ENCODE measurements at regions not wholly inside any gene's neighbourhood (a gene's known extent, or its start where the extent isn't known, plus 50 kb on each side); places are given as distances from the start of the nearest gene placed in this dataset.

DNA sequence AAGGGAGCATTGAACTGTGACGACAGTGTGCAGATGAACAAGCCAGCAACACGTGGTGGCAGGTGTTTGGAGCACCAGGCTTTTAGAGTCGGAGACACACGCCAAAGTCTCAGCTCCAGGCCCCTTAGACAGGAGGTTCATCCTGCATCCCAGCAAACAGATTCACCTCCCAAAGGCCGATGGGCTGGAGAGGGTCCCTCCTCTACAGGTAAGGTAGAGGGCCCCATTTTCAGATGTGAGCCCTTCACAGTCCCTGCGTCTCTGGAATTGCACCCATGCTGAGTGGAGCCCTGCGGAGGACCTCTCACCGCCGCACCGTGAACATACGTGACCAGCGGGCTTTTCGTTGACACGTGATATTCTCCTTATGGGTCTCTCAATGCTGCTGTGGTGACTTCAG lies 109.0 kb upstream of the B3GAT1 start:
- H3K4me3 ChIP-seq (ENCODE audit: low read depth in 1 of 5, low read length in 5 of 5) = no peak overlapping the region

DNA sequence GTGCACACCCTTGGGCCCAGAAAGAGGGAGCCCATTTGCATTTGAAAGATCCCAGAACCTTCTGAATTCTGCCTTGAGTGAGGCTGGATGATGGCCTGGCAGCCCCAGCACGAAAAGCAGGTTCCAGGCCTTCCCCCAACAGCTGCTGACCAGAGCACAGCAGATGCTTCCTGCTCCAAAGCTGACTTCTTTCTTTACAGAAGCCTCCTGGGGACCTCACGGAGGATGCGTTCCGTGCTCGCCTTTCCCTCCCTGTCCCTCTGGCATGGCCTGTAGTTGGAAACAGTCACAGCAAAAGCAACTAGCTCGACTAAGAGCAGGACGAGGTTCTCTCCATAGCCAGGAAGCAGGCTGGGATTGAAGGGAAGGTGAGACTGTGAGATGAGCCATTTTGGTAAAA lies 107.7 kb upstream of the B3GAT1 start:
- Histone ChIP-seq H3K27me3 (ENCODE audit: control insufficient read depth in 5 of 5, insufficient read depth in 4 of 5, low read length in 5 of 5) (peaks cover 17 to 31% (median 18%) of the 10 kb centered on the region in 5 donors), H3K4me1 (ENCODE audit: control insufficient read depth in 5 of 5, insufficient read depth in 5 of 5, low read length in 5 of 5) (no peaks in the 10 kb centered on the region), H3K9me3 (ENCODE audit: control insufficient read depth in 5 of 5, low read length in 5 of 5) (peaks cover 0 to 3% (median 0%) of the 10 kb centered on the region in 5 donors), H3K36me3 (ENCODE audit: control insufficient read depth in 5 of 5, insufficient read depth in 5 of 5, low read length in 5 of 5) (no peaks in the 10 kb centered on the region), H3K4me3 (ENCODE audit: low read depth in 1 of 5, low read length in 5 of 5) (no peak overlapping the region), H3K27ac (ENCODE audit: low read depth, low read length) (no peak overlapping the region), H3K9ac (ENCODE audit: low read length in 5 of 5) (no peak overlapping the region)

More for the DNA sequence above, 109.0 kb upstream of the B3GAT1 start:
- peaks cover 0 to 3% (median 0%) of the 10 kb centered on the region in 5 donors for H3K9me3 ChIP-seq (ENCODE audit: control insufficient read depth in 5 of 5, low read length in 5 of 5)
- no peak overlapping the region for H3K9ac ChIP-seq (ENCODE audit: low read length in 5 of 5)
- H3K27me3 ChIP-seq (ENCODE audit: control insufficient read depth in 5 of 5, insufficient read depth in 4 of 5, low read length in 5 of 5) = peaks cover 12 to 23% (median 15%) of the 10 kb centered on the region in 5 donors
- H3K36me3 ChIP-seq (ENCODE audit: control insufficient read depth in 5 of 5, insufficient read depth in 5 of 5, low read length in 5 of 5) = no peaks in the 10 kb centered on the region
- H3K4me1 ChIP-seq (ENCODE audit: control insufficient read depth in 5 of 5, insufficient read depth in 5 of 5, low read length in 5 of 5) = no peaks in the 10 kb centered on the region
- no peak overlapping the region for H3K27ac ChIP-seq (ENCODE audit: low read depth, low read length)

DNA sequence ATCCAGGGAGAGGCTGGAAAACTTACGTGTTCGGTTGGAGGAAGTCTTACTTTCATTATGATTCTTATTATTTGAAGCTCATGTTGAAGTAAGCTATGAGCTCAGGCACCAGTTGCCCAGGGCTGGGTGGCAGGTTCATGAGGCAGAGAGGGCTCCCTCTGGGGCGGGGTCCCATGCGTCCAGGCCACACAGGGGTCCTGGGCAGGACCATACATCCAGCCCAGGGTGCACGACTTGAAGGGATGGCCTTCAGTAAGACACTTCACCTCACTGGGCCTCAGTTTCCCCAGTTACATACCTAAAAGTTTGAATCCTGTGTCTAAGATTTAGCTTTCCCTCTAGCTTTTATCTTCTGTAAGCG lies 107.3 kb upstream of the B3GAT1 start:
- no peaks in the 10 kb centered on the region for H3K36me3 ChIP-seq (ENCODE audit: control insufficient read depth in 5 of 5, insufficient read depth in 5 of 5, low read length in 5 of 5)
- H3K27me3 ChIP-seq (ENCODE audit: control insufficient read depth in 5 of 5, insufficient read depth in 4 of 5, low read length in 5 of 5) = peaks cover 17 to 35% (median 20%) of the 10 kb centered on the region in 5 donors
- H3K9me3 ChIP-seq (ENCODE audit: control insufficient read depth in 5 of 5, low read length in 5 of 5) = peaks cover 0 to under 1% (median 0%) of the 10 kb centered on the region in 5 donors
- H3K27ac ChIP-seq (ENCODE audit: low read depth, low read length) = no peak overlapping the region
- no peak overlapping the region for H3K9ac ChIP-seq (ENCODE audit: low read length in 5 of 5)
- no peaks in the 10 kb centered on the region for H3K4me1 ChIP-seq (ENCODE audit: control insufficient read depth in 5 of 5, insufficient read depth in 5 of 5, low read length in 5 of 5)
- H3K4me3 ChIP-seq (ENCODE audit: low read depth in 1 of 5, low read length in 5 of 5) = no peak overlapping the region

DNA sequence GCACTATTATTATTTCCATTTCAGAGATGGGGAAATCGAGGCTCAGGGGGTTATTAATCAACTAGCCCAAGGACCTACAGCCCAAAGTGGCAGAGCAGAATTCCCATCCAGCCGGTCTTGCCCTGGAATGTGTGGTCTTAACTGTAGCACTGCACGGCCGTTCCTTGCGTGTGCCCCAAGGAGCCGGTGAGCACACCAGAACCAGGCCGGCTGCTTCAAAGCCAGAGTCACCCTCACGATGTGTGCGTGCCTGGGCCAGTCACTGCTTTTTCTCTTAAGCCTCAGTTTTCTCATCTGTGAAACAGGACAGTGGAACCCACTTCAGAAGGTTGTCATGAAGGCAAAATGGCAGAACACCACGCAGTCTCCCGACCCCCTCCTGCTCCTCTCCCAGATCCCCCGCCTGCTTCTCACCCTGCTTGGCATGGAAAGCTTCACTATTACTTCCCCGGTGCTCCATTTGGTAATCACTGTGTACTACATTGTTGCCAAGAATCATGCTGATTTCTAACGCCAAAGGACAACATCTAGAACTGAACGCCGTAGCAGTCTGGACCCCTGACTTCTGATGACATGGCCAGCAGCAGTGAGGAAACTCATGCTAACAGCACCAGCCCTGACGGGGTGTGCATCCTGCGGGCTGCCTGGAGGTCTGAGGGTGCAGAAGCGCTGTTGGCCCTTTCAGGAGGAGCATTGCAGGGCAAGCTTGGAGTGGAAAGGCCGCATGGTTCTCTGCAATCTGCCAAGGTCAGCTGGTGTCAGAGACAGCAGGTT lies 106.8 kb upstream of the B3GAT1 start:
- Histone ChIP-seq H3K36me3 (ENCODE audit: control insufficient read depth in 5 of 5, insufficient read depth in 5 of 5, low read length in 5 of 5) (no peaks in the 10 kb centered on the region), H3K9me3 (ENCODE audit: control insufficient read depth in 5 of 5, low read length in 5 of 5) (no peaks in the 10 kb centered on the region), H3K4me3 (ENCODE audit: low read depth in 1 of 5, low read length in 5 of 5) (no peak overlapping the region), H3K27ac (ENCODE audit: low read depth, low read length) (no peak overlapping the region), H3K4me1 (ENCODE audit: control insufficient read depth in 5 of 5, insufficient read depth in 5 of 5, low read length in 5 of 5) (no peaks in the 10 kb centered on the region), H3K27me3 (ENCODE audit: control insufficient read depth in 5 of 5, insufficient read depth in 4 of 5, low read length in 5 of 5) (peaks cover 17 to 38% (median 20%) of the 10 kb centered on the region in 5 donors), H3K9ac (ENCODE audit: low read length in 5 of 5) (no peak overlapping the region)

DNA sequence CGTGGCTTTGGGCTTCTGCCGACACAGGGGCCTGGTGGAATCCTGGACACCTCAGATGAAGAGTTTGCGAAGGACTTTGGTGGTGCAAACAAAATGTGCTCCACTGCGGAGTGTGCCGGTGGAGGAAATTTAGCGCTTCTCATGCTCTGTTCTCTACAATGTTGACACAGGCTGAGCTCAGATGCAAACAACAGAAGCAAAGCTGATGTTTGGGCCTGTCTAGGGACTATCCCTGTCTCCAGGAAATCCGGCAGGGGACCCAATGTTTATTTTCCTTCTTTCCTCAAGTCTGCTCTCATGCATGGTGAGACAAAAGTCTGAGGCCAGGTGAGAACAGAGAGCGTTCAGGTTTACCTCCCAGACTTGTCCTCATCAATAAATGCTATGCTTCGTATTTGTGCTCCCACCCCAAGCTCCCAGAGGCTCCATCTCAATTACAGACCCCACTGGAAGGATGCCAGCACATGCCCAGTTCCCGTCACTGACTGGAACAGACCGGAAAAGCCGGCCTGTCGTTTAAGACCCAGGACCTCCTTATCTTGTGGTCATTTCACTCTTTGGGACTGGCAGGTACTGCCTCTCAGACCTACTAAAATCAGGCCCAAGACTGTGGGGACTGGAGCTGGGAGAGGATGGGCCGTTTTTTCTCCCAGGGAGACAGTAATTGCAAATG lies 105.7 kb upstream of the B3GAT1 start:
- Histone ChIP-seq H3K4me3 (ENCODE audit: low read depth in 1 of 5, low read length in 5 of 5) (no peak overlapping the region), H3K36me3 (ENCODE audit: control insufficient read depth in 5 of 5, insufficient read depth in 5 of 5, low read length in 5 of 5) (no peaks in the 10 kb centered on the region), H3K4me1 (ENCODE audit: control insufficient read depth in 5 of 5, insufficient read depth in 5 of 5, low read length in 5 of 5) (no peaks in the 10 kb centered on the region), H3K9me3 (ENCODE audit: control insufficient read depth in 5 of 5, low read length in 5 of 5) (no peaks in the 10 kb centered on the region), H3K27ac (ENCODE audit: low read depth, low read length) (no peak overlapping the region), H3K9ac (ENCODE audit: low read length in 5 of 5) (no peak overlapping the region), H3K27me3 (ENCODE audit: control insufficient read depth in 5 of 5, insufficient read depth in 4 of 5, low read length in 5 of 5) (peaks cover 16 to 38% (median 18%) of the 10 kb centered on the region in 5 donors)

DNA sequence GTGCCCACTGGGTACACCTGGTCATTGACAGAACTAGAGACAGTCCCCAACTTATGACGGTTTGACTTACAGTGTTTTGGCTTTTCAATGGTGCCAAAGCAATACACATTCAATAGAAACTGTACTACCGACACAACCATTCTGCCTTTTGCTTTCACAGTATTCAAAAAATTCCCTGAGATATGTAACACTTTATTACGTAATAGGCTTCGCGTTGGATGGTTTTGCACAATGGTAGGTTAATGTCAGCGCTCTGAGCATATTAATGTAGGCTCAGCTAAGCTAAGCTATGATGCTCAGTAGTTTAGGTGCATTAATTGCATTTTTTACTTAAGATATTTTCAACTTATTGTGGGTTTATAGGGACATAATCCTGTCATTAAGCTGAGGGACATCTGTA lies 105.1 kb upstream of the B3GAT1 start:
- Histone ChIP-seq H3K27me3 (ENCODE audit: control insufficient read depth in 5 of 5, insufficient read depth in 4 of 5, low read length in 5 of 5) (peaks cover 10 to 38% (median 17%) of the 10 kb centered on the region in 5 donors), H3K27ac (ENCODE audit: low read depth, low read length) (no peak overlapping the region), H3K9ac (ENCODE audit: low read length in 5 of 5) (no peak overlapping the region), H3K36me3 (ENCODE audit: control insufficient read depth in 5 of 5, insufficient read depth in 5 of 5, low read length in 5 of 5) (no peaks in the 10 kb centered on the region), H3K9me3 (ENCODE audit: control insufficient read depth in 5 of 5, low read length in 5 of 5) (no peaks in the 10 kb centered on the region), H3K4me3 (ENCODE audit: low read depth in 1 of 5, low read length in 5 of 5) (no peak overlapping the region), H3K4me1 (ENCODE audit: control insufficient read depth in 5 of 5, insufficient read depth in 5 of 5, low read length in 5 of 5) (no peaks in the 10 kb centered on the region)

DNA sequence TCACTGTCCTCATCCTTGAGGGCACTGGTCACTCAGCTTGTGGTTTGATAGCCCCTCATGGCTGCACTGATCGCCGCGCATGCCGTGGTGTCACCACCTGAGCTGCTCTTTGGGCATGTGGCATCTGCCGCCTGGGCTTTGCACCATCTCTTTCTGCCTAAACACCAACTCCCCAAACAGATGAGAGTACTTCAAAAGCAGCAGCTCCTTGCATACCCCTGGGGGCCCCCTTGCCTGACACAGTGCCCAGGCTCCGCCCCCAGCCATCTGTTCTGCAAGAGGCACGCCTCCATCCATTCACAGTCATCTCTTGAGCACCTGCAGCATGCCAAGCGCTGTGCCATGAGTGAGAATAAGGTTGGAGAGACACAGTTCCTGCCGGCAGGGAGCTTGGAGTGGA lies 104.5 kb upstream of the B3GAT1 start:
- Histone ChIP-seq H3K4me3 (ENCODE audit: low read depth in 1 of 5, low read length in 5 of 5) (no peak overlapping the region), H3K27me3 (ENCODE audit: control insufficient read depth in 5 of 5, insufficient read depth in 4 of 5, low read length in 5 of 5) (peaks cover 5 to 32% (median 11%) of the 10 kb centered on the region in 5 donors), H3K9me3 (ENCODE audit: control insufficient read depth in 5 of 5, low read length in 5 of 5) (no peaks in the 10 kb centered on the region), H3K4me1 (ENCODE audit: control insufficient read depth in 5 of 5, insufficient read depth in 5 of 5, low read length in 5 of 5) (no peaks in the 10 kb centered on the region), H3K36me3 (ENCODE audit: control insufficient read depth in 5 of 5, insufficient read depth in 5 of 5, low read length in 5 of 5) (no peaks in the 10 kb centered on the region), H3K9ac (ENCODE audit: low read length in 5 of 5) (no peak overlapping the region), H3K27ac (ENCODE audit: low read depth, low read length) (no peak overlapping the region)

DNA sequence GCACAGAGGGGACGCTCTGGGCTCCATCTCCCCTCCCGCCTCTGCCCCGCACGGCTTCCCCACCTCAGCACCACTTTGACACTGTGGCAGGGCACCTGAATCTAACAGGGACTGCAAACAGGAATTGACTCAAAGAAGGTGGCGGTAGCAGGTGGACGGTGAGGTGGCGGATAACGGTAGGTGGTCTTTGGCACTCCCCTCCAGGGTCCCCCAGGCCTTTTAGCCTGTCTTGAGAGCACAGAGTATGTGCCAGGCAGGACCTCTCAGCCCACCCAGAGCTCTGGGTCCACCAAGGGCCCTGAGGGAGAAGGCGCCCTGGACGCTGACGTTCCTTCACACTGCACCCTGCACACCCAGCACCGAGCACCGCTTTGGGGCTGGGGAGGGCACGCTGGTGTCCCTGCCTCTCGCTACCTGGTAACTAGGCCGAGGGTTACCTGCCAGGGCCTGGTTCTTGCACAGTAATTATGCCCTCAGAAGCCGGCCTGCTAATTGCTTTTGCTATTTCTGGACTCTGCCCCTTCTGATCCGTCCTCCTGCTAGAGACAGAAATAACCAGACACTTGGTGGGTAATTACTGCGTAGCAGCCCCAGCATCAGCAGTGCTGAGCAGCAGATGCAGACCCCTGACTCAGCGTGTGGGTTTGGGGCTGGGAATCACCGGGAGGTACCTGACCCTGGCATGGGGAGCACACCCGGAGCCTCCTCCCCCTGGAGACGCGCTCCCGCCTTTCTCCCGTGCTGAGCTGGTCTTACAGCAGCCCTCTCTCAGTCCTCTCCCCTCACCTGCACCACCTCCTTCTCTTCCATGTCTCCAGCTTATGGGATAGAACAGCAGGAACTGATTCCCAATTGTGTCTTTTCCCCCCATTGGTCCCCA lies 103.3 kb upstream of the B3GAT1 start:
- H3K27ac ChIP-seq (ENCODE audit: low read depth, low read length) = no peak overlapping the region
- no peak overlapping the region for H3K9ac ChIP-seq (ENCODE audit: low read length in 5 of 5)
- H3K27me3 ChIP-seq (ENCODE audit: control insufficient read depth in 5 of 5, insufficient read depth in 4 of 5, low read length in 5 of 5) = peaks cover 5 to 32% (median 7%) of the 10 kb centered on the region in 5 donors
- no peaks in the 10 kb centered on the region for H3K9me3 ChIP-seq (ENCODE audit: control insufficient read depth in 5 of 5, low read length in 5 of 5)
- no peaks in the 10 kb centered on the region for H3K4me1 ChIP-seq (ENCODE audit: control insufficient read depth in 5 of 5, insufficient read depth in 5 of 5, low read length in 5 of 5)
- H3K4me3 ChIP-seq (ENCODE audit: low read depth in 1 of 5, low read length in 5 of 5) = no peak overlapping the region
- no peaks in the 10 kb centered on the region for H3K36me3 ChIP-seq (ENCODE audit: control insufficient read depth in 5 of 5, insufficient read depth in 5 of 5, low read length in 5 of 5)

DNA sequence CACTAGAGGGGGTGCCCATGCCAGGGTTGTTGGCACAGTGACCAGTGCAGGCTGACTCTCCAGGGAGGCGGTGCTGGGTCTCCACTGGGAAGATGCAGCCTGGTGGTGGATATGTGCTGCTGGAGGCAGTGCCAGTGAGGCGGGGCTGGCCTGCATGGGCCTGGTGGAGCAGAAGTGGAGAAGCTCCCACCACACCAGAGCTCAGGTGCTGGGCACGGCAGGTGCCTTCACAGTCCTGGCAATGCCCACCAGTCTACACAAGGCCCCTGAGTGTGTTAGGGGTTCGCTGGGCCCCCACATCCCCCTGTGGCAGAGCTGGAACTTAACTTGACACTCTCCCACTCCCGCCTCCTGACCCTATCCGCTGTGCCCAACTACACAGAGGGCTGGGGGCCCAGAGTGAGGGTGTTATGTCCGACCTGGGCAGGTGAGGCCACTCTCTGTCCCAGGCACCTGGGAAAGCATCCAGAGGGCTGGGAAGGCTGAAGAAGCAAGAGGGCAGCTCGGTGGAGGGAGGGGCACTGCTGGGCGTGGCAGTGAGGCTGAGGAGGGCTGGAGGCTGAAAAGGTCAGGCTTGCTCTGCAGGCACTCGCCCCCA lies 102.4 kb upstream of the B3GAT1 start:
- Histone ChIP-seq H3K27ac (ENCODE audit: low read depth, low read length) (no peak overlapping the region), H3K4me3 (ENCODE audit: low read depth in 1 of 5, low read length in 5 of 5) (no peak overlapping the region), H3K4me1 (ENCODE audit: control insufficient read depth in 5 of 5, insufficient read depth in 5 of 5, low read length in 5 of 5) (no peaks in the 10 kb centered on the region), H3K27me3 (ENCODE audit: control insufficient read depth in 5 of 5, insufficient read depth in 4 of 5, low read length in 5 of 5) (peaks cover 5 to 32% (median 7%) of the 10 kb centered on the region in 5 donors), H3K36me3 (ENCODE audit: control insufficient read depth in 5 of 5, insufficient read depth in 5 of 5, low read length in 5 of 5) (no peaks in the 10 kb centered on the region), H3K9me3 (ENCODE audit: control insufficient read depth in 5 of 5, low read length in 5 of 5) (no peaks in the 10 kb centered on the region), H3K9ac (ENCODE audit: low read length in 5 of 5) (no peak overlapping the region)
